HepG2 (cell line): ENCODE measurements at regions not wholly inside any gene's neighbourhood (a gene's known extent, or its start where the extent isn't known, plus 50 kb on each side); places are given as distances from the start of the nearest gene placed in this dataset.

ENCODE experiments used
- ATAC-seq: fragments of 200-7000 bp; cut with Tn5 transposase; 3 replicates; pipeline ENCODE4 v1.9.1; 2020; ENCODE audit warnings: mild to moderate bottlenecking, moderate library complexity
- BruUV-seq: library from RNA; stranded (reverse); fragments of 400-500 nt; replicated peaks from 2 replicates; lab custom pipeline; 2021; lab: Mats Ljungman, UMichigan
- CTCF ChIA-PET: fragments of 300-600 bp; formaldehyde crosslinking; extraction: SDS; loops from one replicate; lab custom pipeline; 2021; ENCODE audit warnings: low total read pairs, inconsistent platforms, low intra/inter-chr PET ratio; lab: Yijun Ruan, JAX
- POLR2A ChIA-PET: fragments of 350-600 bp; sonication (Branson Sonifier 250); formaldehyde crosslinking; loops from one replicate; lab custom pipeline; 2020; ENCODE audit warnings: antibody characterized with exemption, inconsistent platforms; lab: Yijun Ruan, JAX
- DNase-seq: peaks from one replicate; pipeline ENCODE4 v3.0.0-alpha.2; 2015; ENCODE audit warnings: low spot score
- FAIRE-seq: peaks from 3 replicates; lab custom pipeline; 2011; peaks lifted over from hg19 to GRCh38; lab: Jason Lieb, UNC
- H2AFZ ChIP-seq: one replicate; pipeline ENCODE4 v1.6.1; 2011; ENCODE audit warnings: low read length, inconsistent platforms
- H3K27ac ChIP-seq: fragments of 300-600 bp; 3 replicates; pipeline ENCODE4 v1.8.0; 2011; ENCODE audit warnings: mixed run types, mild to moderate bottlenecking, mixed read lengths, low read length, inconsistent platforms; ENCODE audit not compliant: insufficient read depth; ENCODE audit errors: extremely low read length
- H3K27me3 ChIP-seq, 2 experiments: fragments of 200-600 bp in 1 of 2; 2 replicates in 1 of 2; 3 replicates in 1 of 2; pipeline versions ENCODE4 v1.6.0 to v1.8.0; 2011; ENCODE audit warnings: low read length in 2 of 2, mild to moderate bottlenecking in 2 of 2, moderate library complexity in 2 of 2, inconsistent platforms in 1 of 2; ENCODE audit not compliant: insufficient read depth in 2 of 2, control insufficient read depth in 1 of 2
- H3K36me3 ChIP-seq, 2 experiments: fragments of 200-600 bp in 1 of 2; replicated peaks in 1 of 2; 2 replicates in 1 of 2; 3 replicates in 1 of 2; pipeline versions ENCODE4 v1.5.1 to v1.8.0; 2011; ENCODE audit warnings: low read length in 2 of 2, inconsistent platforms in 1 of 2; ENCODE audit not compliant: insufficient read depth in 2 of 2, control insufficient read depth in 1 of 2
- H3K4me1 ChIP-seq: 2 replicates; pipeline ENCODE4 v1.5.1; 2012; ENCODE audit warnings: low read length, inconsistent platforms; ENCODE audit not compliant: insufficient read depth
- H3K4me2 ChIP-seq: 2 replicates; pipeline ENCODE4 v1.6.0; 2011; ENCODE audit warnings: low read depth, low read length, inconsistent platforms
- H3K4me3 ChIP-seq, 3 experiments: fragments of 200-600 bp in 1 of 3; sonication (generic), shearing (Covaris generic) in 1 of 3; replicated peaks in 1 of 3; 2 replicates each; pipeline ENCODE4 v1.5.1; 2011 to 2016; ENCODE audit warnings: low read length in 3 of 3, inconsistent platforms in 2 of 3, low read depth in 2 of 3, mild to moderate bottlenecking in 2 of 3, control low read depth in 1 of 3, mixed read lengths in 1 of 3; ENCODE audit not compliant: insufficient read depth in 1 of 3
- H3K79me2 ChIP-seq: one replicate; pipeline ENCODE4 v1.6.1; 2011; ENCODE audit warnings: low read length, inconsistent platforms; ENCODE audit not compliant: insufficient read depth
- H3K9ac ChIP-seq: 2 replicates; pipeline ENCODE4 v1.6.0; 2011; ENCODE audit warnings: mild to moderate bottlenecking, low read depth, low read length, inconsistent platforms; ENCODE audit not compliant: insufficient read depth
- H3K9me3 ChIP-seq: 2 replicates; pipeline ENCODE4 v1.5.1; 2012; ENCODE audit warnings: mild to moderate bottlenecking, low read length
- H4K20me1 ChIP-seq: 2 replicates; pipeline ENCODE4 v1.6.0; 2011; ENCODE audit warnings: inconsistent platforms, mild to moderate bottlenecking, low read length, moderate library complexity; ENCODE audit not compliant: insufficient read depth
- AGO2 ChIP-seq: fragments of 200-400 bp; formaldehyde crosslinking; optimal IDR thresholded peaks from 2 replicates; pipeline ENCODE3; 2017; ENCODE audit warnings: mild to moderate bottlenecking, low read depth, low read length, moderate library complexity
- BHLHE40 ChIP-seq: IDR thresholded peaks from 2 replicates; pipeline ENCODE4 v1.6.1; 2011; ENCODE audit warnings: low read length, improper control_type of control experiment
- HMGXB4 ChIP-seq, 2 experiments: sonication (generic) in 1 of 2; formaldehyde crosslinking in 1 of 2; IDR thresholded peaks; 2 replicates each; pipeline versions ENCODE4 v1.4.0 to v1.6.1; 2018 to 2020; ENCODE audit warnings: missing genetic modification reagents in 2 of 2, borderline replicate concordance in 1 of 2, low read depth in 1 of 2, mild to moderate bottlenecking in 1 of 2, missing biosample characterization in 1 of 2
- KDM1A ChIP-seq: IDR thresholded peaks from 2 replicates; pipeline ENCODE4 v1.6.1; 2016; ENCODE audit warnings: missing compliant biosample characterization
- SP2 ChIP-seq: sonication (generic); formaldehyde crosslinking; IDR thresholded peaks from 2 replicates; pipeline ENCODE4 v1.5.1; 2020; ENCODE audit warnings: mild to moderate bottlenecking, missing genetic modification reagents
- TARDBP ChIP-seq: sonication (generic); formaldehyde crosslinking; IDR thresholded peaks from 2 replicates; pipeline ENCODE4 v1.8.0; 2022; ENCODE audit warnings: mild to moderate bottlenecking, missing genetic modification reagents
- WIZ ChIP-seq: sonication (generic); formaldehyde crosslinking; IDR thresholded peaks from 2 replicates; pipeline ENCODE4 v1.5.1; 2020; ENCODE audit warnings: mild to moderate bottlenecking, missing genetic modification reagents
- ZNF33A ChIP-seq: sonication (generic); formaldehyde crosslinking; IDR thresholded peaks from 2 replicates; pipeline ENCODE4 v1.5.1; 2020; ENCODE audit warnings: missing genetic modification reagents, mild to moderate bottlenecking, moderate library complexity, borderline replicate concordance
- ZNF496 ChIP-seq: sonication (generic); formaldehyde crosslinking; IDR thresholded peaks from 2 replicates; pipeline ENCODE4 v1.8.1; 2023; ENCODE audit warnings: mild to moderate bottlenecking, moderate library complexity, missing genetic modification reagents; ENCODE audit not compliant: insufficient replicate concordance
- WGBS: methylation state at CpG from one replicate; pipeline ENCODE4 v1.1.6; 2017; ENCODE audit warnings: low lambda C conversion rate; 5-methylcytosine and 5-hydroxymethylcytosine counted together
- in situ Hi-C: cut with HindIII; loops from 2 replicates; pipeline ENCODE4 v1.10.0; 2017; ENCODE audit warnings: low pct_unique_long_range_greater_than_20kb; ENCODE audit not compliant: extremely low pct_ligation_motif_present
- intact Hi-C: fragments of 100-400 bp; cut with micrococcal nuclease; formaldehyde crosslinking; loops from one replicate; pipeline ENCODE4 v1.10.0; 2022; ENCODE audit not compliant: unreplicated experiment

DNA sequence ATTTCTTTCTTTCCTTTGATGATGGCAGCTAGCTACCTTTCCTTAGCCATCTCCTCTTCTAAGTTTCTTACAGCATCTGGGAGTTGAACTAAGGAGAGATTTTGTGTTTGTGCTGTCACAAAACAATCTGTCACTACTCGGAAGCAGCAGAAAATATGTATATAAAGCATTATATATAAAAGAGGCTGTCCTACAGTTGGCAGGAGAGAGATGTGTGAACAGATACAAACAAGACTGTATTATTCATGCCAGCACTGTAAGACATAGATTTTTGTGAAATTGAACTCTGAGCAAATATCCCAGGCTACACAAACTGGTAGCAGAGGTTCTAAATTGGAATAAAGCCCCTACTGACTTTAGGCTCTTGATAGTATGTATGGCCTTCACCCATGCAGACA, 577.5 kb upstream of the NECTIN3 start (continued):
- TF ChIP-seq AGO2 (no peak), SP2 (no peak), ZNF496 (CRISPR knock-in tag) (no peak)

GRCh38 chr3:110494728-110495127, 576.9 kb upstream of the NECTIN3 start:
- Histone ChIP-seq H3K4me1 (no peaks in the 10 kb centered on the region), H3K4me3 (no peak overlapping the region), H3K27me3 (no peaks in the 10 kb centered on the region), H3K9ac (no peak overlapping the region), H2AFZ (no peak overlapping the region), H4K20me1 (no peaks in the 10 kb centered on the region), H3K36me3 (no peaks in the 10 kb centered on the region), H3K9me3 (no peaks in the 10 kb centered on the region), H3K4me2 (peak overlapping the region; percentile 36; the same call in 1 of the 2 replicates), H3K79me2 (no peaks in the 10 kb centered on the region), H3K27ac (no peak overlapping the region)
- DNase-seq, result no peak
- TF ChIP-seq HMGXB4 (CRISPR knock-in tag; IDR thresholded peaks at IDR 0.05; ENCODE audit: borderline replicate concordance in 1 of 2, low read depth in 1 of 2) (no peak), TARDBP (CRISPR knock-in tag) (no peak), ZNF33A (CRISPR knock-in tag) (no peak), WIZ (CRISPR knock-in tag) (no peak), KDM1A (CRISPR knock-in tag) (no peak), BHLHE40 (no peak)
- ChIA-PET CTCF (no interaction called here), POLR2A (no interaction called here)
- WGBS, result 35% methylated on average over 5 of the region's 8 CpGs
- no peak for ATAC-seq
- intact Hi-C loops (no loop called here), in situ Hi-C loops (no loop called here)
- no peak for FAIRE-seq
- no TSS peak for BruUV-seq
